NCI-H1930 (cell line): ENCODE measurements at regions not wholly inside any gene's neighbourhood (a gene's known extent, or its start where the extent isn't known, plus 50 kb on each side); places are given as distances from the start of the nearest gene placed in this dataset.
"Not testable (repeated sequence)": the region's sequence is repeated elsewhere in the genome, so short reads cannot be mapped to it uniquely, and the experiment has no call there.

Source experiments
- DNase-seq, 2 experiments: peaks; one replicate each; lab custom pipeline; 2025; lab: John Stamatoyannopoulos, UW

GRCh38 chr2:5148392-5149085, 543.6 kb upstream of the SOX11 start:
- no peak for DNase-seq

- DNase-seq, result no peak
Observed at GRCh38 chr2:5150871-5151270, 541.3 kb upstream of the SOX11 start.

GRCh38 chr2:5164776-5165525, 527.2 kb upstream of the SOX11 start:
- no peak for DNase-seq

- no peak for DNase-seq
Observed at GRCh38 chr2:5172923-5173322, 519.3 kb upstream of the SOX11 start.

GRCh38 chr2:5173876-5174535, 518.2 kb upstream of the SOX11 start:
- no peak for DNase-seq

- no peak for DNase-seq
Observed at GRCh38 chr2:5175231-5175630, 517.0 kb upstream of the SOX11 start.

GRCh38 chr2:5176764-5177163, 515.4 kb upstream of the SOX11 start:
- DNase-seq, result no peak

GRCh38 chr2:5183031-5183430, 509.2 kb upstream of the SOX11 start:
- no peak for DNase-seq

GRCh38 chr2:5187283-5187682, 504.9 kb upstream of the SOX11 start:
- DNase-seq, result no peak

GRCh38 chr2:5188636-5189035, 503.5 kb upstream of the SOX11 start:
- DNase-seq, result no peak

GRCh38 chr2:5190023-5190422, 502.2 kb upstream of the SOX11 start:
- no peak for DNase-seq

GRCh38 chr2:5195636-5196035, 496.5 kb upstream of the SOX11 start:
- no peak for DNase-seq

- DNase-seq, result no peak
Observed at GRCh38 chr2:5203134-5203755, 488.9 kb upstream of the SOX11 start.

GRCh38 chr2:5206742-5207141, 485.4 kb upstream of the SOX11 start:
- not testable (repeated sequence) for DNase-seq

- DNase-seq, result no peak
Observed at GRCh38 chr2:5215989-5216607, 476.1 kb upstream of the SOX11 start.

GRCh38 chr2:5227062-5227699, 465.0 kb upstream of the SOX11 start:
- no peak for DNase-seq

- no peak for DNase-seq
Observed at GRCh38 chr2:5229574-5229973, 462.6 kb upstream of the SOX11 start.

GRCh38 chr2:5230444-5230843, 461.7 kb upstream of the SOX11 start:
- DNase-seq, result no peak

- DNase-seq, result no peak
Observed at GRCh38 chr2:5230855-5231254, 461.3 kb upstream of the SOX11 start.

- DNase-seq, result no peak
Observed at GRCh38 chr2:5231287-5231686, 460.9 kb upstream of the SOX11 start.

- no peak for DNase-seq
Observed at GRCh38 chr2:5234563-5234962, 457.6 kb upstream of the SOX11 start.

GRCh38 chr2:5235701-5236100, 456.5 kb upstream of the SOX11 start:
- no peak for DNase-seq
